GM18520 (cell line): ENCODE measurements at regions not wholly inside any gene's neighbourhood (a gene's known extent, or its start where the extent isn't known, plus 50 kb on each side); places are given as distances from the start of the nearest gene placed in this dataset.
"Not testable (repeated sequence)": the region's sequence is repeated elsewhere in the genome, so short reads cannot be mapped to it uniquely, and the experiment has no call there.

ENCODE experiments used
- ATAC-seq: cut with Tn5 transposase; IDR thresholded peaks from one replicate; pipeline ENCODE4 v1.9.1; 2021; ENCODE audit not compliant: unreplicated experiment

GRCh38 chr5:123294544-123294943 lies 128.7 kb downstream of the CEP120 start:
- peak; percentile 46 for ATAC-seq

GRCh38 chr5:123289210-123289609 lies 134.0 kb downstream of the CEP120 start:
- no peak for ATAC-seq

GRCh38 chr5:123287881-123288280 lies 135.3 kb downstream of the CEP120 start:
- no peak for ATAC-seq

GRCh38 chr5:123286891-123287290 lies 136.3 kb downstream of the CEP120 start:
- ATAC-seq, result no peak

GRCh38 chr5:123285122-123286023 lies 137.8 kb downstream of the CEP120 start:
- ATAC-seq, result no peak

- no peak for ATAC-seq
Measured at GRCh38 chr5:123283499-123283898, 139.7 kb downstream of the CEP120 start.

GRCh38 chr5:123283031-123283430 lies 140.2 kb downstream of the CEP120 start:
- ATAC-seq, result no peak

GRCh38 chr5:123282444-123282843 lies 140.8 kb downstream of the CEP120 start:
- no peak for ATAC-seq

GRCh38 chr5:123280854-123281253 lies 142.3 kb downstream of the CEP120 start:
- not testable (repeated sequence) for ATAC-seq

- no peak for ATAC-seq
Measured at GRCh38 chr5:123279136-123279535, 144.1 kb downstream of the CEP120 start.

- no peak for ATAC-seq
Measured at GRCh38 chr5:123278284-123278683, 144.9 kb downstream of the CEP120 start.

GRCh38 chr5:123273984-123274383 lies 149.2 kb downstream of the CEP120 start:
- no peak for ATAC-seq

GRCh38 chr5:123273095-123273494 lies 150.1 kb downstream of the CEP120 start:
- no peak for ATAC-seq

GRCh38 chr5:123269851-123270250 lies 153.4 kb downstream of the CEP120 start:
- no peak for ATAC-seq

GRCh38 chr5:123269436-123269835 lies 153.8 kb downstream of the CEP120 start:
- ATAC-seq, result no peak

- ATAC-seq, result no peak
Measured at GRCh38 chr5:123266365-123266764, 156.8 kb downstream of the CEP120 start.

- ATAC-seq, result no peak
Measured at GRCh38 chr5:123265551-123265950, 157.7 kb downstream of the CEP120 start.

GRCh38 chr5:123264394-123264793 lies 158.8 kb downstream of the CEP120 start:
- no peak for ATAC-seq

- ATAC-seq, result no peak
Measured at GRCh38 chr5:123263859-123264258, 159.3 kb downstream of the CEP120 start.

- ATAC-seq, result no peak
Measured at GRCh38 chr5:123262216-123262823, 160.9 kb downstream of the CEP120 start.

- ATAC-seq, result no peak
Measured at GRCh38 chr5:123261752-123262151, 161.5 kb downstream of the CEP120 start.

GRCh38 chr5:123249446-123249845 lies 160.4 kb downstream of the PRDM6 start:
- no peak for ATAC-seq
